ENCODE measurements at regions not wholly inside any gene's neighbourhood (a gene's known extent, or its start where the extent isn't known, plus 50 kb on each side); places are given as distances from the start of the nearest gene placed in this dataset.

DNA sequence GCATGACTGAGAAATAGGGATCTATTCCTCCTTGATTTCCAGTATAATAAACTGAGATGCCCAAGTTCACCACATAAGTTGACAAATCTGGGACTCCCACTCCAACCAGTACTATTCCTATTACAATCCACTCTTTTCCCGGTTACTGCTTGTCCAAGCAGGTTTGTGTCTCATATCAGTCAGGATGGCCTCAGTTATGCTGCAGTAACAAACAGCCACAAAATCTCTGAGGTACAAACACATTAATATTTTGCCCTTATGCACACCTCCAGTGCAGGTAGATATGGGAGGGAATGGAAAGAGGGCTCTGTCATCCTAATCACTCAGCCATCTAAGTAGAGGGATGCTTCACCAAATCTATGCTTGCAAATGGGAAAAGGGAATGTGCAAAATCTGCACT is 207.8 kb downstream of the RAB28 start:
- CTCF ChIA-PET = no interaction called here
- H3K27me3 Mint-ChIP-seq = no peaks in the 10 kb centered on the region

DNA sequence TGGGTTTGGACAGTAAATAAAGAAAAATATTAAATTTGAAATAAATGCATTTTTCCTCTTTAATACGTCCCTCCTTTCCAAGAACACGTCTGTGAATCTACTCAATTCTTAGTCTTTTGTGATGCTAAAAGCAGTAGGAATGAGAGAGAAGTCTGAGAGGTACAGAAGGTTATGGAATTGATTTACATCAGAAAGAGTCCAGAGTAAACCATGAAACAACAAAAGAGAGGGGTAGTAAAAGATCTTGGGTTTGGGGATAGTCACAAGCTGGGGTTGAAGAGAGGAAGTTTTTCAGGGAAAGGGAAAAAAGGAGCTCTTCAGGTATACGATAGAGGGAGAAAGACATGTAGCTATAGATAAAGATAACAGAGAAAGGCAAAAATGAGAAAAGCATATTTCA is 215.4 kb downstream of the RAB28 start:
- Histone ChIP-seq H3K9me3 (ENCODE audit: control insufficient read depth in 2 of 3, low read length in 3 of 3) (no peaks in the 10 kb centered on the region), H3K27me3 (ENCODE audit: control insufficient read depth in 2 of 2, insufficient read depth in 2 of 2, low read length in 2 of 2) (no peaks in the 10 kb centered on the region), H3K27ac (ENCODE audit: low read depth, low read length) (no peak overlapping the region), H3K36me3 (ENCODE audit: control insufficient read depth in 2 of 3, insufficient read depth in 3 of 3, low read length in 3 of 3) (no peaks in the 10 kb centered on the region), H3K4me3 (ENCODE audit: low read length) (no peak overlapping the region), H3K4me1 (ENCODE audit: control insufficient read depth in 2 of 2, insufficient read depth in 2 of 2, low read length in 2 of 2) (no peaks in the 10 kb centered on the region)
- intact Hi-C loops (cut with micrococcal nuclease) = no loop called here
- no peak overlapping the region for H3K27ac Mint-ChIP-seq
- no peaks in the 10 kb centered on the region for H3K27me3 Mint-ChIP-seq
- ChIA-PET POLR2A (no interaction called here), CTCF (no interaction called here)
- DNase-seq (no peak), ATAC-seq (no peak)
- no peak overlapping the region for H3K4me3 Mint-ChIP-seq
- H3K36me3 Mint-ChIP-seq = peaks cover 0 to 21% (median 6%) of the 10 kb centered on the region in 5 donors
- peaks cover 0 to 27% (median 9%) of the 10 kb centered on the region in 11 donors for H3K9me3 Mint-ChIP-seq
- no peaks in the 10 kb centered on the region for H3K4me1 Mint-ChIP-seq

More for the DNA sequence above, 207.8 kb downstream of the RAB28 start:
- Histone ChIP-seq H3K27me3 (ENCODE audit: control insufficient read depth in 2 of 2, insufficient read depth in 2 of 2, low read length in 2 of 2) (no peaks in the 10 kb centered on the region), H3K4me3 (ENCODE audit: low read length) (no peak overlapping the region), H3K9me3 (ENCODE audit: control insufficient read depth in 2 of 3, low read length in 3 of 3) (peaks cover 0 to 5% (median 0%) of the 10 kb centered on the region in 3 experiments), H3K27ac (ENCODE audit: low read depth, low read length) (no peak overlapping the region), H3K36me3 (ENCODE audit: control insufficient read depth in 2 of 3, insufficient read depth in 3 of 3, low read length in 3 of 3) (no peaks in the 10 kb centered on the region), H3K4me1 (ENCODE audit: control insufficient read depth in 2 of 2, insufficient read depth in 2 of 2, low read length in 2 of 2) (no peaks in the 10 kb centered on the region)
- Mint-ChIP-seq H3K27ac (no peak overlapping the region), H3K36me3 (peaks cover 1 to 36% (median 30%) of the 10 kb centered on the region in 5 donors), H3K4me3 (no peak overlapping the region), H3K9me3 (peaks cover 9 to 63% (median 30%) of the 10 kb centered on the region in 11 donors), H3K4me1 (no peaks in the 10 kb centered on the region)
- intact Hi-C loops (cut with micrococcal nuclease) = no loop called here
- DNase-seq (no peak), ATAC-seq (no peak)
- POLR2A ChIA-PET = no interaction called here

DNA sequence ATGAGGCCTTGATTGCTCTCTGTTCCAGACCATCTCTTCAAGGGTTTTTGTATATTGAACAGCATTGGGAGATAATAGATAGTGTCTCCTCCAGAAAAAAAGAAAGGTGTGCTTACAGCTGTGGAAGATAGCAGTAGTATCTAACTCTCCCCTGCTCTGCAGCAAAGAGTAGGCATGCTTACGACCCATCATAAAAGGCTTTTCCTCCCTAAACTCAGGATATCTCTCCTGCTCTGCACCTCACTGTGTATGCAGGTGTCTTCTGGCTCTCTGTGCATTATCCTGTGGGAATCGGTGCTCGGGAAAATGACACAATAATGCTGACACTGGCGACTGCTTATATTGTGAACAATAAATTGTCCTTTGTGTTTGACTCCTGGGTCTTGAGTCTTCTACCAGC is 216.0 kb downstream of the RAB28 start:
- Histone ChIP-seq H3K4me3 (ENCODE audit: low read length) (no peak overlapping the region), H3K36me3 (ENCODE audit: control insufficient read depth in 2 of 3, insufficient read depth in 3 of 3, low read length in 3 of 3) (no peaks in the 10 kb centered on the region), H3K27me3 (ENCODE audit: control insufficient read depth in 2 of 2, insufficient read depth in 2 of 2, low read length in 2 of 2) (no peaks in the 10 kb centered on the region), H3K9me3 (ENCODE audit: control insufficient read depth in 2 of 3, low read length in 3 of 3) (no peaks in the 10 kb centered on the region), H3K4me1 (ENCODE audit: control insufficient read depth in 2 of 2, insufficient read depth in 2 of 2, low read length in 2 of 2) (no peaks in the 10 kb centered on the region), H3K27ac (ENCODE audit: low read depth, low read length) (no peak overlapping the region)
- DNase-seq (no peak), ATAC-seq (no peak)
- POLR2A ChIA-PET = no interaction called here
- no peaks in the 10 kb centered on the region for H3K27me3 Mint-ChIP-seq
- H3K36me3 Mint-ChIP-seq = peaks cover 0 to 21% (median 5%) of the 10 kb centered on the region in 5 donors
- H3K4me1 Mint-ChIP-seq = no peaks in the 10 kb centered on the region
- H3K4me3 Mint-ChIP-seq = no peak overlapping the region
- CTCF ChIA-PET = no interaction called here
- H3K9me3 Mint-ChIP-seq = peaks cover 0 to 23% (median 6%) of the 10 kb centered on the region in 11 donors
- no peak overlapping the region for H3K27ac Mint-ChIP-seq
- intact Hi-C loops (cut with micrococcal nuclease) = no loop called here

- Histone ChIP-seq H3K27me3 (ENCODE audit: control insufficient read depth in 2 of 2, insufficient read depth in 2 of 2, low read length in 2 of 2) (no peaks in the 10 kb centered on the region), H3K36me3 (ENCODE audit: control insufficient read depth in 2 of 3, insufficient read depth in 3 of 3, low read length in 3 of 3) (no peaks in the 10 kb centered on the region), H3K4me3 (ENCODE audit: low read length) (no peak overlapping the region), H3K27ac (ENCODE audit: low read depth, low read length) (no peak overlapping the region), H3K4me1 (ENCODE audit: control insufficient read depth in 2 of 2, insufficient read depth in 2 of 2, low read length in 2 of 2) (no peaks in the 10 kb centered on the region), H3K9me3 (ENCODE audit: control insufficient read depth in 2 of 3, low read length in 3 of 3) (no peaks in the 10 kb centered on the region)
- CTCF ChIA-PET = no interaction called here
- Mint-ChIP-seq H3K27ac (no peak overlapping the region), H3K27me3 (no peaks in the 10 kb centered on the region), H3K4me3 (no peak overlapping the region), H3K9me3 (peaks cover 0 to 14% (median 2%) of the 10 kb centered on the region in 11 donors), H3K4me1 (no peaks in the 10 kb centered on the region), H3K36me3 (peaks cover 0 to 21% (median 9%) of the 10 kb centered on the region in 5 donors)
- DNase-seq (no peak), ATAC-seq (no peak)
- POLR2A ChIA-PET = no interaction called here
- intact Hi-C loops (cut with micrococcal nuclease) = no loop called here
Measured at GRCh38 chr4:13267091-13267490, 217.0 kb downstream of the RAB28 start.

DNA sequence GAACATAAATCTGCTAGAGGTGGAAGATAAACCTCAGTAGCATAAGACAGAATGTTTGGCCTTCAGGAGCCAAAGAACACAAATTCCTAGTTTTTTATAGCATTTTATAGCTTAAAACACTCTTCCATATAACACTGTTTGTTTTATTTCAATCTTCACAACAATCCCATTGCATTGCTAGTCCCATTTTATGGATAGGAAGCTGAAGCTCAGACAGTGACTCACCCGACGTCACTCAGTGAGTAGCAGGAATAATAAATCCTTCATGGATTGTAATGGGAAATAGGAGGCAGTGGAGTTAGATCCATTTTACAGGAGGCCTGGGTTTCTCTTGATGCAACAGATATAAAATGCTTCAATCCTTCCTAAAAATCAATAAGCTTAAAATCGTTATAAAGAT is 217.5 kb downstream of the RAB28 start:
- H3K9me3 ChIP-seq (ENCODE audit: control insufficient read depth in 2 of 3, low read length in 3 of 3) = no peaks in the 10 kb centered on the region
- H3K4me3 Mint-ChIP-seq = no peak overlapping the region
- DNase-seq (no peak), ATAC-seq (no peak)
- no peaks in the 10 kb centered on the region for H3K27me3 ChIP-seq (ENCODE audit: control insufficient read depth in 2 of 2, insufficient read depth in 2 of 2, low read length in 2 of 2)
- no peak overlapping the region for H3K27ac Mint-ChIP-seq
- no peaks in the 10 kb centered on the region for H3K4me1 ChIP-seq (ENCODE audit: control insufficient read depth in 2 of 2, insufficient read depth in 2 of 2, low read length in 2 of 2)
- no peak overlapping the region for H3K27ac ChIP-seq (ENCODE audit: low read depth, low read length)
- H3K9me3 Mint-ChIP-seq = peaks cover 0 to 10% (median 2%) of the 10 kb centered on the region in 11 donors
- H3K4me1 Mint-ChIP-seq = no peaks in the 10 kb centered on the region
- ChIA-PET POLR2A (no interaction called here), CTCF (no interaction called here)
- H3K36me3 Mint-ChIP-seq = peaks cover 0 to 19% (median 9%) of the 10 kb centered on the region in 5 donors
- H3K4me3 ChIP-seq (ENCODE audit: low read length) = no peak overlapping the region
- intact Hi-C loops (cut with micrococcal nuclease) = no loop called here
- H3K36me3 ChIP-seq (ENCODE audit: control insufficient read depth in 2 of 3, insufficient read depth in 3 of 3, low read length in 3 of 3) = no peaks in the 10 kb centered on the region
- H3K27me3 Mint-ChIP-seq = no peaks in the 10 kb centered on the region

DNA sequence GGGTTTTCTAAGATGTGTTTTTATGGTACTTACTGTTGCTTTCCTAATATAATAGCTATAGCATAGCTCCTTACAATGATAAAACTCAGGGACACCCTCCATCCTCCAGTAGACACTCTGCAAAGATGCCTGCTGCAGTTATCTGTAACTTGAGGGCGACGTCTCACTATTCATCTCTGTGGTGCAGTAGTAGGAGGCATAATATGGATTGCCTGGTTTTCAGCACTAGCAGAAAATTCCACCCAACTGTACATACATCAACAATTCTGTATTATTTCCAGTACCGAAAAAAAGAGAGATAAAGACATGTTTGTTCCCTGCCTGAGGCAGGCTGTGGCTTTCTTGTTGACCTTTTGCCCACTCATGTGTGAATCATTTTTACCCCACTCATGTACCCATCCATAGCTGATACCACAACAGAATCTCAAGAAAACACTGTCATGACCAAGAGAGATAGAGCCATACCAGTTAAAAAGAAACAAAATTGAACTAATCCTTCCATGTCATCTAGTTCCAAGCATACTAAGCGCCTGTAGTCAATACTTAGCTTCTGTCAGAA is 220.1 kb downstream of the RAB28 start:
- no peaks in the 10 kb centered on the region for H3K9me3 Mint-ChIP-seq
- H3K9me3 ChIP-seq (ENCODE audit: control insufficient read depth in 2 of 3, low read length in 3 of 3) = no peaks in the 10 kb centered on the region
- H3K4me3 ChIP-seq (ENCODE audit: low read length) = no peak overlapping the region
- H3K27me3 Mint-ChIP-seq = no peaks in the 10 kb centered on the region
- H3K4me3 Mint-ChIP-seq = no peak overlapping the region
- peaks cover 0 to 13% (median 9%) of the 10 kb centered on the region in 5 donors for H3K36me3 Mint-ChIP-seq
- H3K36me3 ChIP-seq (ENCODE audit: control insufficient read depth in 2 of 3, insufficient read depth in 3 of 3, low read length in 3 of 3) = no peaks in the 10 kb centered on the region
- DNase-seq (no peak), ATAC-seq (no peak)
- ChIA-PET CTCF (no interaction called here), POLR2A (no interaction called here)
- H3K4me1 Mint-ChIP-seq = no peaks in the 10 kb centered on the region
- intact Hi-C loops (cut with micrococcal nuclease) = no loop called here
- H3K27ac ChIP-seq (ENCODE audit: low read depth, low read length) = no peak overlapping the region
- H3K27me3 ChIP-seq (ENCODE audit: control insufficient read depth in 2 of 2, insufficient read depth in 2 of 2, low read length in 2 of 2) = no peaks in the 10 kb centered on the region
- H3K4me1 ChIP-seq (ENCODE audit: control insufficient read depth in 2 of 2, insufficient read depth in 2 of 2, low read length in 2 of 2) = no peaks in the 10 kb centered on the region
- no peak overlapping the region for H3K27ac Mint-ChIP-seq

GRCh38 chr4:13262816-13263215 is 221.3 kb downstream of the RAB28 start:
- H3K36me3 Mint-ChIP-seq = peaks cover 0 to 13% (median 9%) of the 10 kb centered on the region in 5 donors

More at GRCh38 chr4:13262816-13263215, 221.3 kb downstream of the RAB28 start:
- DNase-seq (no peak), ATAC-seq (no peak)
- Histone ChIP-seq H3K36me3 (ENCODE audit: control insufficient read depth in 2 of 3, insufficient read depth in 3 of 3, low read length in 3 of 3) (no peaks in the 10 kb centered on the region), H3K27me3 (ENCODE audit: control insufficient read depth in 2 of 2, insufficient read depth in 2 of 2, low read length in 2 of 2) (no peaks in the 10 kb centered on the region), H3K4me1 (ENCODE audit: control insufficient read depth in 2 of 2, insufficient read depth in 2 of 2, low read length in 2 of 2) (no peaks in the 10 kb centered on the region), H3K4me3 (ENCODE audit: low read length) (no peak overlapping the region), H3K27ac (ENCODE audit: low read depth, low read length) (no peak overlapping the region), H3K9me3 (ENCODE audit: control insufficient read depth in 2 of 3, low read length in 3 of 3) (no peaks in the 10 kb centered on the region)
- Mint-ChIP-seq H3K9me3 (peaks cover 0 to 5% (median 0%) of the 10 kb centered on the region in 11 donors), H3K27ac (no peak overlapping the region), H3K4me1 (no peaks in the 10 kb centered on the region), H3K27me3 (no peaks in the 10 kb centered on the region), H3K4me3 (no peak overlapping the region)
- ChIA-PET CTCF (interaction anchor here (0.6 kb wide), 1 partner anchor 986 kb away, joined by 3 read pairs; no protein-coding TSS in a partner anchor), POLR2A (no interaction called here)
- intact Hi-C loops (cut with micrococcal nuclease) = no loop called here

Data from naive thymus-derived CD4-positive, alpha-beta T cell (primary cell).